Stimulated activated CD8-positive, alpha-beta memory T cell treated with anti-CD3 and anti-CD28 coated beads, Interleukin-7, amount 100 ng/mL, for 4 hours (primary cell): ENCODE measurements at regions not wholly inside any gene's neighbourhood (a gene's known extent, or its start where the extent isn't known, plus 50 kb on each side); places are given as distances from the start of the nearest gene placed in this dataset.
"Not testable (repeated sequence)": the region's sequence is repeated elsewhere in the genome, so short reads cannot be mapped to it uniquely, and the experiment has no call there.

Experiments used
- DNase-seq, 2 donors: peaks; one replicate each; pipeline ENCODE4 v3.0.0-alpha.2; 2020; ENCODE audit warnings: low read depth in 2 of 2

GRCh38 chr6:115873901-115874300, 186.8 kb downstream of the FRK start:
- DNase-seq, result no peak

GRCh38 chr6:115870464-115870863, 190.2 kb downstream of the FRK start:
- no peak for DNase-seq

GRCh38 chr6:115865914-115866313, 194.8 kb downstream of the FRK start:
- no peak for DNase-seq

GRCh38 chr6:115863211-115863610, 197.5 kb downstream of the FRK start:
- no peak for DNase-seq

- not testable (repeated sequence) for DNase-seq
Observed at GRCh38 chr6:115861658-115862057, 199.0 kb downstream of the FRK start.

- not testable (repeated sequence) for DNase-seq
Observed at GRCh38 chr6:115859577-115859976, 201.1 kb downstream of the FRK start.

GRCh38 chr6:115854866-115855665, 205.6 kb downstream of the FRK start:
- DNase-seq, result no peak

- DNase-seq, result no peak
Observed at GRCh38 chr6:115847671-115848070, 213.0 kb downstream of the FRK start.

GRCh38 chr6:115843945-115844344, 216.7 kb downstream of the FRK start:
- no peak for DNase-seq

- DNase-seq, result no peak
Observed at GRCh38 chr6:115842338-115842737, 218.4 kb downstream of the FRK start.

GRCh38 chr6:115839583-115840181, 221.0 kb downstream of the FRK start:
- no peak for DNase-seq

GRCh38 chr6:115838763-115839401, 221.8 kb downstream of the FRK start:
- no peak for DNase-seq

GRCh38 chr6:115838216-115838615, 222.5 kb downstream of the FRK start:
- DNase-seq, result no peak

GRCh38 chr6:115836374-115836773, 224.3 kb downstream of the FRK start:
- DNase-seq, result not testable (repeated sequence)

GRCh38 chr6:115835314-115835713, 225.4 kb downstream of the FRK start:
- no peak for DNase-seq

GRCh38 chr6:115834542-115834941, 226.1 kb downstream of the FRK start:
- DNase-seq, result not testable (repeated sequence)

GRCh38 chr6:115832786-115833185, 227.9 kb downstream of the FRK start:
- DNase-seq, result no peak

- no peak for DNase-seq
Observed at GRCh38 chr6:115832186-115832585, 228.5 kb downstream of the FRK start.

- no peak for DNase-seq
Observed at GRCh38 chr6:115830895-115831294, 229.8 kb downstream of the FRK start.

- DNase-seq, result no peak
Observed at GRCh38 chr6:115821798-115822197, 238.9 kb downstream of the FRK start.

GRCh38 chr6:115819506-115819905, 241.2 kb downstream of the FRK start:
- no peak for DNase-seq

- no peak for DNase-seq
Observed at GRCh38 chr6:115817161-115817560, 243.5 kb downstream of the FRK start.

- no peak for DNase-seq
Observed at GRCh38 chr6:115814907-115815306, 245.8 kb downstream of the FRK start.
